H9 (cell line): ENCODE measurements at regions not wholly inside any gene's neighbourhood (a gene's known extent, or its start where the extent isn't known, plus 50 kb on each side); places are given as distances from the start of the nearest gene placed in this dataset.

Source experiments
- DNase-seq: peaks from one replicate; pipeline ENCODE4 v3.0.0-alpha.2; 2017
- H2AFZ ChIP-seq: one replicate; pipeline ENCODE4 v1.6.1; 2013; ENCODE audit warnings: mild to moderate bottlenecking, low read length, control low read depth, moderate library complexity
- H2AK5ac ChIP-seq: 2 replicates; pipeline ENCODE4 v1.6.1; 2013; ENCODE audit warnings: low read length, control low read depth, mixed read lengths; ENCODE audit not compliant: insufficient read length
- H2BK120ac ChIP-seq: one replicate; pipeline ENCODE4 v1.6.1; 2013; ENCODE audit warnings: low read depth, mild to moderate bottlenecking, low read length, control low read depth, inconsistent platforms; ENCODE audit not compliant: poor library complexity, severe bottlenecking
- H2BK12ac ChIP-seq: 2 replicates; pipeline ENCODE4 v1.6.1; 2013; ENCODE audit warnings: low read length, control low read depth, mixed read lengths, low read depth; ENCODE audit not compliant: insufficient read length
- H2BK15ac ChIP-seq: 2 replicates; pipeline ENCODE4 v1.6.1; 2013; ENCODE audit warnings: low read depth, low read length, control low read depth
- H2BK20ac ChIP-seq: one replicate; pipeline ENCODE4 v1.6.1; 2013; ENCODE audit warnings: low read depth, mild to moderate bottlenecking, low read length, control low read depth, inconsistent platforms; ENCODE audit not compliant: poor library complexity, severe bottlenecking
- H2BK5ac ChIP-seq: 2 replicates; pipeline ENCODE4 v1.6.1; 2013; ENCODE audit warnings: low read length, control low read depth, mixed read lengths; ENCODE audit not compliant: insufficient read length
- H3K14ac ChIP-seq: 2 replicates; pipeline ENCODE4 v1.6.1; 2013; ENCODE audit warnings: low read length, control low read depth; ENCODE audit not compliant: insufficient read depth
- H3K18ac ChIP-seq: 2 replicates; pipeline ENCODE4 v1.6.1; 2013; ENCODE audit warnings: low read depth, mild to moderate bottlenecking, mixed read lengths, low read length, control low read depth; ENCODE audit not compliant: insufficient read length
- H3K23ac ChIP-seq: 2 replicates; pipeline ENCODE4 v1.6.1; 2013; ENCODE audit warnings: low read length, control low read depth, mixed read lengths, low read depth; ENCODE audit not compliant: insufficient read length
- H3K23me2 ChIP-seq: 2 replicates; pipeline ENCODE4 v1.6.1; 2013; ENCODE audit warnings: low read depth, mild to moderate bottlenecking, mixed read lengths, low read length, control low read depth; ENCODE audit not compliant: insufficient read length, poor library complexity, severe bottlenecking
- H3K27ac ChIP-seq: 2 replicates; pipeline ENCODE4 v1.5.1; 2013; ENCODE audit warnings: low read length, control low read depth, mixed read lengths, low read depth; ENCODE audit not compliant: insufficient read length
- H3K27me3 ChIP-seq: 2 replicates; pipeline ENCODE4 v1.6.1; 2013; ENCODE audit warnings: low read length, control low read depth, inconsistent platforms; ENCODE audit not compliant: insufficient read depth
- H3K4ac ChIP-seq: 2 replicates; pipeline ENCODE4 v1.6.1; 2013; ENCODE audit warnings: low read depth, mild to moderate bottlenecking, control low read depth, inconsistent platforms, low read length, moderate library complexity
- H3K4me1 ChIP-seq: 2 replicates; pipeline ENCODE4 v1.6.1; 2013; ENCODE audit warnings: low read length, control low read depth, inconsistent platforms; ENCODE audit not compliant: insufficient read depth
- H3K4me2 ChIP-seq: 2 replicates; pipeline ENCODE4 v1.6.1; 2013; ENCODE audit warnings: low read length, control low read depth, mixed read lengths; ENCODE audit not compliant: insufficient read length, insufficient read depth
- H3K56ac ChIP-seq: 2 replicates; pipeline ENCODE4 v1.6.1; 2013; ENCODE audit warnings: low read depth, mild to moderate bottlenecking, mixed read lengths, low read length, control low read depth; ENCODE audit not compliant: insufficient read length
- H3K79me1 ChIP-seq: 2 replicates; pipeline ENCODE4 v1.6.1; 2013; ENCODE audit warnings: low read depth, mild to moderate bottlenecking, moderate library complexity, low read length, control low read depth, inconsistent platforms; ENCODE audit not compliant: insufficient read depth, poor library complexity, severe bottlenecking
- H3K79me2 ChIP-seq: 2 replicates; pipeline ENCODE4 v1.6.1; 2013; ENCODE audit warnings: low read length, control low read depth, inconsistent platforms; ENCODE audit not compliant: insufficient read depth
- H3K9ac ChIP-seq: 2 replicates; pipeline ENCODE4 v1.6.1; 2013; ENCODE audit warnings: low read length, control low read depth, mixed read lengths; ENCODE audit not compliant: insufficient read length; ENCODE audit errors: extremely low read depth
- H3K9me3 ChIP-seq: one replicate; pipeline ENCODE4 v1.6.1; 2013; ENCODE audit warnings: low read depth, low read length, inconsistent platforms; ENCODE audit not compliant: control insufficient read depth
- H3T11ph ChIP-seq: one replicate; pipeline ENCODE4 v1.6.1; 2013; ENCODE audit warnings: mild to moderate bottlenecking, low read length, control low read depth, inconsistent platforms
- H4K20me1 ChIP-seq: one replicate; pipeline ENCODE4 v1.6.1; 2013; ENCODE audit not compliant: control insufficient read depth, insufficient read length, insufficient read depth
- H4K5ac ChIP-seq: 2 replicates; pipeline ENCODE4 v1.6.1; 2013; ENCODE audit warnings: low read depth, mild to moderate bottlenecking, mixed read lengths, low read length, control low read depth; ENCODE audit not compliant: insufficient read length
- H4K8ac ChIP-seq: replicated peaks from 2 replicates; pipeline ENCODE4 v1.6.1; 2013; ENCODE audit warnings: low read length, control low read depth, mixed read lengths, low read depth; ENCODE audit not compliant: insufficient read length
- H4K91ac ChIP-seq: 2 replicates; pipeline ENCODE4 v1.6.1; 2013; ENCODE audit warnings: low read depth, mild to moderate bottlenecking, moderate library complexity, mixed read lengths, low read length, control low read depth; ENCODE audit not compliant: insufficient read length
- H3K27ac Mint-ChIP-seq, 3 experiments: 2 replicates in 2 of 3; 3 replicates in 1 of 3; pipeline ENCODE4 v1.8.0; 2020 to 2021; ENCODE audit warnings: mixed read lengths in 3 of 3, mild to moderate bottlenecking in 1 of 3, moderate library complexity in 1 of 3
- H3K27me3 Mint-ChIP-seq: 2 replicates; pipeline ENCODE4 v1.8.0; 2021; ENCODE audit warnings: low read depth, mild to moderate bottlenecking, moderate library complexity, mixed read lengths
- H3K36me3 Mint-ChIP-seq, 3 experiments: 2 replicates in 2 of 3; 3 replicates in 1 of 3; pipeline ENCODE4 v1.8.0; 2020 to 2021; ENCODE audit warnings: low read depth in 3 of 3, mixed read lengths in 3 of 3; ENCODE audit not compliant: insufficient read depth in 1 of 3
- H3K4me1 Mint-ChIP-seq, 2 experiments: 2 replicates each; pipeline ENCODE4 v1.8.0; 2020; ENCODE audit warnings: mixed read lengths in 2 of 2
- H3K4me3 Mint-ChIP-seq, 2 experiments: 2 replicates in 1 of 2; 3 replicates in 1 of 2; pipeline ENCODE4 v1.8.0; 2020 to 2021; ENCODE audit warnings: mild to moderate bottlenecking in 2 of 2, mixed read lengths in 2 of 2, moderate library complexity in 1 of 2
- H3K9me3 Mint-ChIP-seq, 2 experiments: 2 replicates in 1 of 2; 3 replicates in 1 of 2; pipeline ENCODE4 v1.8.0; 2020; ENCODE audit warnings: mild to moderate bottlenecking in 2 of 2, mixed read lengths in 2 of 2, moderate library complexity in 1 of 2
- WGBS: extraction: QIAGEN DNeasy Blood & Tissue Kit; methylation state at CpG from one replicate; pipeline ENCODE4 v1.1.7; 2013; ENCODE audit warnings: missing lambda C conversion rate, low lambda C conversion rate, mixed read lengths; ENCODE audit not compliant: insufficient read length; ENCODE audit errors: extremely low coverage; 5-methylcytosine and 5-hydroxymethylcytosine counted together
- TF ChIP-seq, protein P1 (sequence below): fragments of 200-600 bp; sonication (generic); conservative IDR thresholded peaks from 3 replicates; pipeline ENCODE4 v1.8.0; 2021; ENCODE audit warnings: antibody characterized with exemption, mild to moderate bottlenecking

DNA sequence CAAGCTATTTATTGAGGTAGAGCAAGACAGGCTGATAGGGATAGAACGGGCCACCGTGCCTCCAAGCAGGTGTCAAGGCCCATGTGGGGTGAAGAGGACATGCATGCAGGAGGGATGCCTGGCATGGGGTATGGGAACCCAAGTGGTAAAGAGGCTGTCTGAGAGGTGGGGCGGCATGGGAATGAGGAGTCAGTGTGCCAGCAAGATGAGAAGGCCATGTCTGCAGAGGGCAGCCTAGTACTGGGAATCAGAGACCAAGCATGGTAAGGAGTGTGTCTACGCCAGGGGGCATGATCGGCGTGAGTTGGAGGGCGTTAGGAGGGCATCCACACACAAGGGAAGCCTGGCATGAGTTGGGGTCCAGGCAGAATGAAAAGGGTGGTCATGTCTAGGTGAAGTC, 303.7 kb upstream of the PLD5 start:
- Histone ChIP-seq H4K5ac (no peak overlapping the region), H2AFZ (no peak overlapping the region), H3K9me3 (no peaks in the 10 kb centered on the region), H3T11ph (no peak overlapping the region), H3K27me3 (no peaks in the 10 kb centered on the region), H2BK120ac (no peak overlapping the region), H4K8ac (no peak overlapping the region), H3K18ac (no peak overlapping the region), H3K79me2 (no peaks in the 10 kb centered on the region), H2BK12ac (no peak overlapping the region), H3K79me1 (no peaks in the 10 kb centered on the region), H3K4ac (no peak overlapping the region), H3K4me1 (peaks cover 3% of the 10 kb centered on the region; the same call in 1 of the 2 replicates), H3K23me2 (no peaks in the 10 kb centered on the region), H2AK5ac (no peak overlapping the region), H3K56ac (no peak overlapping the region), H3K27ac (no peak overlapping the region), H4K20me1 (no peaks in the 10 kb centered on the region), H3K14ac (no peak overlapping the region), H2BK15ac (no peak overlapping the region), H4K91ac (no peak overlapping the region), H2BK5ac (no peak overlapping the region), H3K23ac (no peak overlapping the region), H3K4me2 (no peak overlapping the region), H2BK20ac (no peak overlapping the region), H3K9ac (no peak overlapping the region)
- DNase-seq, result no peak
- H3K4me3 Mint-ChIP-seq, result no peak overlapping the region; a peak in 1 of 5 replicates
- no CpG with 5 or more reads among the region's 7 CpGs for WGBS
- peaks cover 27 to 28% of the 10 kb centered on the region in 2 experiments for H3K4me1 Mint-ChIP-seq
- H3K9me3 Mint-ChIP-seq, result peaks cover 0 to 3% of the 10 kb centered on the region in 2 experiments; a peak in 1 of 5 replicates
- peak overlapping the region in 1 of 3 experiments; percentile 72; a peak in 3 of 7 replicates for H3K27ac Mint-ChIP-seq
- H3K27me3 Mint-ChIP-seq, result peaks cover 9% of the 10 kb centered on the region
- H3K36me3 Mint-ChIP-seq, result no peaks in the 10 kb centered on the region
- TF ChIP-seq, protein P1, sequence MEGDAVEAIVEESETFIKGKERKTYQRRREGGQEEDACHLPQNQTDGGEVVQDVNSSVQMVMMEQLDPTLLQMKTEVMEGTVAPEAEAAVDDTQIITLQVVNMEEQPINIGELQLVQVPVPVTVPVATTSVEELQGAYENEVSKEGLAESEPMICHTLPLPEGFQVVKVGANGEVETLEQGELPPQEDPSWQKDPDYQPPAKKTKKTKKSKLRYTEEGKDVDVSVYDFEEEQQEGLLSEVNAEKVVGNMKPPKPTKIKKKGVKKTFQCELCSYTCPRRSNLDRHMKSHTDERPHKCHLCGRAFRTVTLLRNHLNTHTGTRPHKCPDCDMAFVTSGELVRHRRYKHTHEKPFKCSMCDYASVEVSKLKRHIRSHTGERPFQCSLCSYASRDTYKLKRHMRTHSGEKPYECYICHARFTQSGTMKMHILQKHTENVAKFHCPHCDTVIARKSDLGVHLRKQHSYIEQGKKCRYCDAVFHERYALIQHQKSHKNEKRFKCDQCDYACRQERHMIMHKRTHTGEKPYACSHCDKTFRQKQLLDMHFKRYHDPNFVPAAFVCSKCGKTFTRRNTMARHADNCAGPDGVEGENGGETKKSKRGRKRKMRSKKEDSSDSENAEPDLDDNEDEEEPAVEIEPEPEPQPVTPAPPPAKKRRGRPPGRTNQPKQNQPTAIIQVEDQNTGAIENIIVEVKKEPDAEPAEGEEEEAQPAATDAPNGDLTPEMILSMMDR, result peak; percentile 33; the same call in 2 of the 3 replicates
